HG02642 (cell line): ENCODE measurements at regions not wholly inside any gene's neighbourhood (a gene's known extent, or its start where the extent isn't known, plus 50 kb on each side); places are given as distances from the start of the nearest gene placed in this dataset.

ENCODE experiments used
- ATAC-seq: cut with Tn5 transposase; IDR thresholded peaks from one replicate; pipeline ENCODE4 v1.9.1; 2021; ENCODE audit warnings: mild to moderate bottlenecking; ENCODE audit not compliant: unreplicated experiment, poor library complexity

- no peak for ATAC-seq
These were observed 199.0 kb upstream of the CTBP2 start for GRCh38 chr10:125359401-125359800.

DNA sequence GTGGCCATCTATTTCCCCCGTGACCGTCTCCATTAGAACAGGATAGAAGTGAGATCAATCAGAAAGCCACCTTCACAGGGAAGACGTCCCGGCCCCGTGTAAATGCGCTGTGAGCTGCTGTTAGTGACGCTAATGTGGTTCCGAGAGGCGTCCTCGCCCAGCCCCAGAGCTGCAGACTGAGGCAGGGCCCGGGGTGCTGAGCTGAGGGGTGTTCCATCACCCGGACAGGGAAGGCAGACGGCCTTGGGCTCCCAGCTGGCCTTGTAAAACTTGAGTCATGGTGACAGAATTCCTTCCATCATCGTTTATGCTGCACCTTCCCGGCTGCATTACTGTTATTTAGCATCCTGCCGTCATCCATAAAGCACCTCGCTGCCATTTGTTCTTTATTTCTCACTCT lies 195.3 kb upstream of the CTBP2 start:
- no peak for ATAC-seq

DNA sequence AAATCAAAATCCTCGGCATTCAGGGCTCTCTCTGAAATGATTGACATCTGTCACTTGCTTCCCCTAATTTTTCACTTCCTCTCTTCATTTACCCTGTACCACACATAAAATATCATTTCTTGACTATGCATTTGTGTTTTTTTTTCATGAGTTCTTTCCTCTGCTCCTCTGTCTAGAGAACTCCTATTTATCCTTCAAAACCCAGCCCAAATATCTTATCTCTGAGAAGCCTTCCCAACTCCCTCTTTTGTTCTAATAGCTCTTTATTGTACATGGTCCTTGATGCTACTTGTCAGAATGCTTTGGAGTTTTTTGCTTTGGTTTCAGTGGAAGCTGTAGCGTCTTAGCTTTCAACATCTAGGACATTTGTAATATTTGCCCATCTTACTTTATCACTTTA lies 190.2 kb upstream of the CTBP2 start:
- ATAC-seq, result no peak

DNA sequence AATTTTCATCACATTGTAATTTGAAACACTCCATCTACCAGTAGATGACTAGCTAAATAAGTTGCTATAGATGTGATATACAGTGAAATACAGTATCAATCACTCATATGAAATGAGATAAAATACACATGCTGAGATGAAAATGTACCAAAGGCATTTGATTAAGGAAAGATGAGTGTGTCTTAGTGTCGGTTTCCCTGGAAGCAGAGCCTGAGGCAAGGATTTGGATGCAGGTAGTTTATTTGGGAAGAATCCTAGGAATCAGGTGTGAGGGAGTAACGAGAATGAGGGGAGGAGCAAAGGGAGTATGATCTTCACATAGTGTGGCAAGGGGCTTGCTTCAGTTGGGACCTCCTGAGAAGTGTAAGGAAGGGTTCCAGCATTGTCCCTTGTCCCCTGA lies 188.2 kb upstream of the CTBP2 start:
- no peak for ATAC-seq

DNA sequence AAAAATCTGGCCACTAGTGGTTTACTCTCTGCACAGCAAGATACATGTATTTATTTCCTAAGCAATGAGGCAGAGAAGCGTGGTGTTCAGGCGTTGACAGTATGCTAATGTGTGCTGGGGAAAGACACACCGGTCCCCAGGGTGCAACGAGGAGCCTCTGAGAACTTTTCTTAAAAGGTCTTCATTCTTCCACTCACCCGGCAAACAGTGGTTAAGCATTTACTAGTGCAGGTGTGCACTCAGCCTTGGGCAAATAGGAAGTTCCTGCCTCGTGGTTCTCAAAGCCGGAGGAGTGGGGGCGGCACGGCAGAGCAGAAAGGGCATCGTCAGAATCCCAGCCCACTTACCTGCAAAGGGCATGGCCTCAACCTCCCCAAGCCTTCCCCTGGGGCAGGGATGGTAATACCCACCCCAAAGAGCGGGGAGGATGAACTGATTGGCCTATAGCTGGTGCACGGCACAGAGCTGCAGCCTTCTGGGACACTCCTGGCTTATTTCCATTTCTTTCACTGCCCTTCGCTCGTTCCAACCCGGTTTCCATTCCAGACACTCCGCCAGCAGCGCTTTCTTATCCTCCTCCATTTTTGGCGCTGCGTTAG lies 184.3 kb upstream of the CTBP2 start:
- ATAC-seq, result peak; percentile 87

- ATAC-seq, result no peak
These were observed 183.6 kb upstream of the CTBP2 start for GRCh38 chr10:125343983-125344382.

GRCh38 chr10:125343118-125343925 lies 183.0 kb upstream of the CTBP2 start:
- ATAC-seq, result no peak

GRCh38 chr10:125341611-125342010 lies 181.2 kb upstream of the CTBP2 start:
- no peak for ATAC-seq

DNA sequence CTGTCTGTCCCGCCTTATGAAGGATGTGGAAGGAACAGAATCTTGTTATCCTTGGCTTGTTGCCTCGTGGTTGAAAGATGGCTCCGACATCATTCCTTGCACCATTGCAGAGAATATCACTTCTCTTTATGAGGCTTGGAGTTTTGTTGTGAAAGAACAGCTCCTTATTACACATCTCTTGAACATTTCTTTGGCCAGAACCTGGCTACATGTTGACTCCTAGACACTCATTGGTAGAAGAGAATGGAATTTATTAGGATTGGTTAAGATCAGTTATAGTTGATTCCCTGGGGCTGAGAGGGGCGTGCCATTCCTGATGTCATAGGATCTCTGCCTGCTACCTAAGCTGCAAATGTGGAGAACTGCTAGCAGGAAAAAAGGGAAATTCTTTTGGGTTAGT lies 180.5 kb upstream of the CTBP2 start:
- no peak for ATAC-seq

- no peak for ATAC-seq
These were observed 177.1 kb upstream of the CTBP2 start for GRCh38 chr10:125337510-125337909.

DNA sequence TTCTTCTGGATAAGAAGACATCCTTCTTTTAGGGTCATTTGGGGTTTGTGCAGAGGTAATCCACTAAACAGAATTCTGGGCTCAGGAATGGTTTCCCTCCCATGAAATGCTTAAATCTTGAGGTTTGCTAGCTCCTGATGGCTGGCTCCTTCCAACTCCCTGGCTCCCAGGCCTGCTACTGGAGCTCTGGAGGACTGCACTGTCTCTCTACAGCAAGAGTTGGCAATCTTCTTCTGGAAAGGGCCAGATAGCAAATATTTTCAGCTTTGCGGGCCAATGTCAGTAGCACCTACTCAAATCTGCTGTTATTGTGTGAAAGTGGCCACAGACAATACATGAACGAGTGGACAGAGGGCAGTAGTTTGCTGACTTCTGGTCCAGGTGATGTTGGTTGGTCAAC lies 174.2 kb upstream of the CTBP2 start:
- ATAC-seq, result no peak

DNA sequence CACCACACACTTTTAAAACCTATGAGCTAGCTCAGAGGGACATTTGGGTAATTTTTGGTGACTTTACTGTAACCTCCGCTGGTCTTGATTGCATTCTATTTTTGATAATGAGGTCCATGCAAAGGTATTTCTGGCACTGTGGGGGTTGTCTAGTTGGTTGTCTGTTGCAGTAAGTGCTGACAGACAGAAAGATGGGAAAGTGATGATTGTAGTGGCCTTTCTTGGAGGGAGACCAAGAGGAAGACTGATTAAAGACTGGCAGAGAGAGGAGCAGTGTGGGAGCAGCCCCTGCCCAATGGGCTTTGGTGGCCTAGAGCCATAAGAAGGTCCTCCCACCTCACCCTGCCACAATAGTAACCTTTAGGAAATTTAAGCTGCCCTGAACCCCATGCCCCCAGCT lies 173.4 kb upstream of the CTBP2 start:
- no peak for ATAC-seq

DNA sequence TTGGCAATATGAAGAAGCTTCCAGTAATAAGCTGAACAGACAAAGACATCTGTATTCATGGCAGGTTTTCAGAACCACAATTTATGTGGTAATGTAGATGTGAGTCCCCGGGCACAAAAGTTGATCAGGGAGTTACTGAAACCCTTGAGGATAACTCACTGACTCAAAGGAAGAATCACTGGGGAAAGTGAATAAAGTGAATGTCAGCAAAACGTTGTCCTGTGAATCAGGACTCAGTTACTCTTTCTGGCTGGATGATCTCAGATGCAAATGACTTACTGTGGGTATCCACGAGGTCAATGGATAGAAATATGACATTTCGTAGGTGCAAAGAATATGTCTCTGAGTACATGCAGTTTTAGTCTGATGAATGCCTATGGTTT lies 172.8 kb upstream of the CTBP2 start:
- ATAC-seq, result no peak

- ATAC-seq, result no peak
These were observed 172.3 kb upstream of the CTBP2 start for GRCh38 chr10:125332548-125333208.

DNA sequence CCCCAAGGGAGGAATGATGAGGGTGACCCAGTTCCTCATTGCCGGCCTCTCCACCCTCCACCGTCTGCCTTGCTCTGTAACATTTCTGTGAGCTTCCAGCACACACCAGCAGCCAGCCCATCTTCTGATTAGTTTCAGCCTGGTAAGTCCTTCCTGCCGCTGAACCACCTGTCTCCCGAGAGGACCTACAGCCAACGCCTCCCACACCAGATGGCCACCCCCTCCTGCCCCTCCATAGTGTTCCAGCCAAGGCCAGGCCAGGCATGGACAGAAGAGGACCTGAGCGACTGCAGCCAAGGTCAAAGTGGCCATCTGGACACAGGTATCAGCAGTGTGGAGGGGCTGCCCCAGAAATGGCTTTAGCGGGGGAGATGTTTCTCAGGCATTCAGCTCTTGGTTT lies 170.7 kb upstream of the CTBP2 start:
- no peak for ATAC-seq

DNA sequence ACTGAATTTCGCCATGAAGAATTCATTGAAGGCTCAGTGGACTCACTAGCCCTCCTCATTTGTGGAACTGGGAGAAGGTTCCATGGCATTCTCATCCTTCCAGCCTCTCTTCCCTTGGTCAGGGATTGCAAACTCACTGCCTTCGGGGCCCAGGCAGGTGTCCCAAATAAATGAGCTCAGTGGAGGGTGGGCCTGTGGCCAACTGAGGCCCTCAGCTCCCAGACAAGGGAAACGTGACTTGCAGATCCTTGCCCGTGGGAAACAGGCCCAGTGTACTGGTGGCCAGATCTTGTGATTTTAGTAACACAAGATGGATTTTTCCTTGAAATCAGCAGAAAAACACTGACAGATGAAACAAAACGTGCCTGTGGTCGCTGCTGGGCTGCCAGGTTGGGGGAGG lies 168.7 kb upstream of the CTBP2 start:
- no peak for ATAC-seq

DNA sequence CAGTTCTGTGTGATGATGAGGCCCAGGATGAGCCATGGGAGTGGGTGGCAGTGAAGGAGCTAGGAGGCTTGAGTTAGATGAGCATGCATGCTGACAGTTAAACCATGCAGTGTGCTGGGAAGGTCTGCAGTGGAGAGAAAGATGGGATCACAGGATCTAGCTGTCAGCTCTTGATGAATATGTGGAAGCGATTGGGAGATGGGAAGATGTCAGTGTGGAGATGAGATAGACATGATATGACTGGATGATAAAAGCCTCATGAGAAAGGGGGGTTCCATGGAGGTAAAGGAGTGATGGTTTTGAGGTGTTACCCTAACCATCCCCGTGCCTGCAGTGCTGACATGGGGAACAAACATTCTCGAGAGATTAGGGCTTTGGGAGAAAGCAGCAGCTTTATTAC lies 165.0 kb upstream of the CTBP2 start:
- no peak for ATAC-seq

GRCh38 chr10:125316436-125316835 lies 156.1 kb upstream of the CTBP2 start:
- no peak for ATAC-seq

- ATAC-seq, result no peak
These were observed 140.6 kb upstream of the CTBP2 start for GRCh38 chr10:125300937-125301336.

DNA sequence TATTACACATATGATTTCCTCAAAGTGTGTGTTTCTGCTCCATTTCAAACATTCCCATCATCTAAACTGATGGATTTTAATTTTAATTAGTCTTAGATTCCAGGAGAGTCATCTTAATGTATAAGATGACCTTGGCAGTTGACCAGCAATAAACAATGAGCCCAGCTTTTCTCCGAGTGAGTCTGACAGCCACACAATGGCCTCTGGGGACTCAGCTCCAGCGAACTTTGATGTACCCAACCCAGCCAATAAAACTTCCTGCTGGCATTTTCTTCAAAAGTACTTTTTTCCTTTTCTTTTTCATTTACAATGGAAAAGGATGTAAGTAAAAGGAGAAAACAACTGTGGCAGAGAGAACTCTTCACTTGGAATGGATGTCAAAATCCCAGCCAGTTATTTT lies 139.1 kb upstream of the CTBP2 start:
- ATAC-seq, result no peak

GRCh38 chr10:125296598-125296997 lies 136.2 kb upstream of the CTBP2 start:
- ATAC-seq, result no peak

DNA sequence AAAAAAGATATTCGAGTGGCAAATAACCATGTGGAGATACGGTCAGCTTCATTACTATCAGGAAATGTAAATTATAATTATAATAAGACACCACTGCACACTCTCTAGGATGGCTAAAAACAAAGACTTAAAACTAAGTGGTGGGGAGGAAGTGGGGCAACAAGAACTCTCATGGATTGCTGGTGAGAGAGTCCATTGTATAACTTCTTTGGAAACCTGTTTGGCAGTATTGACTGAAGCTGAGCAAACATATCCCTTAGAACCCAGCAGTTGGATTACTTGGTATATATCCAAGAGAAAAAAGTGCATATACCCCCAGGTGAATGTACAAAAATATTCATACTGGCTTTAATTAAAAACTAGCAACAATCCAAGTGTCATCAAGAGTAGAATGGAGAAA lies 133.7 kb upstream of the CTBP2 start:
- ATAC-seq, result no peak
